Peyer's patch (tissue), 4 donors: ENCODE measurements at regions not wholly inside any gene's neighbourhood (a gene's known extent, or its start where the extent isn't known, plus 50 kb on each side); places are given as distances from the start of the nearest gene placed in this dataset.

ENCODE experiments used
- DNase-seq, 3 donors: peaks; one replicate each; pipeline ENCODE4 v3.0.0-alpha.2; 2017 to 2019
- H3K27ac ChIP-seq, 4 donors: fragments of 200-600 bp; sonication (generic); one replicate each; pipeline ENCODE4 v1.5.1; 2016 to 2019
- H3K27me3 ChIP-seq, 2 donors: fragments of 200-600 bp; sonication (generic); one replicate each; pipeline ENCODE4 v1.5.1; 2019
- H3K36me3 ChIP-seq, 3 donors: fragments of 200-600 bp; sonication (generic); one replicate each; pipeline ENCODE4 v1.5.1; 2016 to 2019
- H3K4me1 ChIP-seq, 4 donors: fragments of 200-600 bp; sonication (generic); one replicate each; pipeline ENCODE4 v1.5.1; 2016 to 2019
- H3K4me3 ChIP-seq, 4 donors: fragments of 200-600 bp; sonication (generic); 1 replicate in 3 of 4; 2 replicates in 1 of 4; pipeline ENCODE4 v1.5.1; 2016 to 2019; ENCODE audit warnings: mild to moderate bottlenecking in 1 of 4
- H3K9me3 ChIP-seq, 4 donors: fragments of 200-600 bp; sonication (generic); one replicate each; pipeline ENCODE4 v1.5.1; 2016 to 2019; ENCODE audit warnings: mild to moderate bottlenecking in 1 of 4
- CTCF ChIP-seq, 6 experiments: fragments of 450-650 bp in 4 of 6; fragments of 200-600 bp in 2 of 6; sonication (generic) in 1 of 6; IDR thresholded peaks; one replicate each; pipeline ENCODE4 v1.5.1; 2017 to 2019; ENCODE audit warnings: antibody characterized with exemption in 6 of 6, mild to moderate bottlenecking in 3 of 6, moderate library complexity in 1 of 6
- POLR2A ChIP-seq, 2 donors: fragments of 450-650 bp; IDR thresholded peaks; one replicate each; pipeline ENCODE4 v1.5.1; 2017; ENCODE audit warnings: antibody characterized with exemption in 2 of 2, mild to moderate bottlenecking in 2 of 2, moderate library complexity in 2 of 2

GRCh38 chr22:35197071-35197470, 60.2 kb upstream of the HMGXB4 start:
- TF ChIP-seq POLR2A (IDR thresholded peaks at IDR 0.05) (no peak), CTCF (IDR thresholded peaks at IDR 0.05) (no peak)

GRCh38 chr22:35197886-35198285, 59.4 kb upstream of the HMGXB4 start:
- TF ChIP-seq POLR2A (IDR thresholded peaks at IDR 0.05) (no peak), CTCF (IDR thresholded peaks at IDR 0.05) (no peak)

More at GRCh38 chr22:35197071-35197470, 60.2 kb upstream of the HMGXB4 start:
- no peaks in the 10 kb centered on the region for H3K4me1 ChIP-seq
- H3K27ac ChIP-seq = no peak overlapping the region
- no peak overlapping the region for H3K4me3 ChIP-seq
- H3K27me3 ChIP-seq = no peaks in the 10 kb centered on the region
- DNase-seq = no peak
- H3K36me3 ChIP-seq = no peaks in the 10 kb centered on the region
- no peaks in the 10 kb centered on the region for H3K9me3 ChIP-seq

GRCh38 chr22:35198738-35199137, 58.6 kb upstream of the HMGXB4 start:
- Histone ChIP-seq H3K27ac (no peak overlapping the region), H3K4me1 (no peaks in the 10 kb centered on the region), H3K9me3 (no peaks in the 10 kb centered on the region), H3K4me3 (no peak overlapping the region), H3K36me3 (no peaks in the 10 kb centered on the region), H3K27me3 (no peaks in the 10 kb centered on the region)
- TF ChIP-seq POLR2A (IDR thresholded peaks at IDR 0.05) (no peak), CTCF (IDR thresholded peaks at IDR 0.05) (no peak)
- DNase-seq = no peak

More at GRCh38 chr22:35197886-35198285, 59.4 kb upstream of the HMGXB4 start:
- Histone ChIP-seq H3K9me3 (no peaks in the 10 kb centered on the region), H3K27me3 (no peaks in the 10 kb centered on the region), H3K4me1 (no peaks in the 10 kb centered on the region), H3K36me3 (no peaks in the 10 kb centered on the region), H3K27ac (no peak overlapping the region), H3K4me3 (no peak overlapping the region)
- DNase-seq = no peak

- no peak for TF ChIP-seq POLR2A (IDR thresholded peaks at IDR 0.05)
- TF ChIP-seq CTCF (IDR thresholded peaks at IDR 0.05) = no peak
- no peak overlapping the region for H3K4me3 ChIP-seq
- DNase-seq = no peak
- H3K36me3 ChIP-seq = no peaks in the 10 kb centered on the region
- no peaks in the 10 kb centered on the region for H3K9me3 ChIP-seq
- no peak overlapping the region for H3K27ac ChIP-seq
- H3K4me1 ChIP-seq = no peaks in the 10 kb centered on the region
- H3K27me3 ChIP-seq = no peaks in the 10 kb centered on the region
Observed at GRCh38 chr22:35202376-35202775, 54.9 kb upstream of the HMGXB4 start.

GRCh38 chr22:35203583-35203982, 53.7 kb upstream of the HMGXB4 start:
- Histone ChIP-seq H3K36me3 (no peaks in the 10 kb centered on the region), H3K27me3 (no peaks in the 10 kb centered on the region), H3K27ac (no peak overlapping the region), H3K4me1 (no peaks in the 10 kb centered on the region), H3K4me3 (no peak overlapping the region), H3K9me3 (no peaks in the 10 kb centered on the region)
- TF ChIP-seq POLR2A (IDR thresholded peaks at IDR 0.05) = no peak
- no peak for TF ChIP-seq CTCF (IDR thresholded peaks at IDR 0.05)
- no peak for DNase-seq
